ENCODE measurements at regions not wholly inside any gene's neighbourhood (a gene's known extent, or its start where the extent isn't known, plus 50 kb on each side); places are given as distances from the start of the nearest gene placed in this dataset.

DNA sequence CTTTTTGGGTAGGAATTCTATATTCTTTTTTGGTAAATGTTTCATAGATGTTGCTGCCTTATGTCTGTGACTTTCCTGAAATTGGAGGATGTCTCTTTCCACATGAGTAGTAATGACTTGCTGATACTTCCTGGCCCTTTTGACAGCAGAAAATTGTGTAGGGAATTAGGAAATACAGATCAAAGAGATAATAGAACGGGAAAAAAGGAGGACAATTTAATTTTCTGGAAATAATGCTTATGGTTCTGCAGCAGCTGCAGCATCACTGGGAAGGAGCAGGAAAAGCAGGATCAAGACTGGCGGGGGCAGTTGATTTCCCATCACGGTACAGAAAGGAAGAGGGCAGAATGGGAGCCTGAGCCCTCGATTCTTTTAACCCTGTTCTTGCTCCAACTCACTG, 68.8 kb upstream of the PZP start:
- H3K4me3 ChIP-seq: no peak overlapping the region
- DNase-seq: no peak
- TF ChIP-seq, protein P1, sequence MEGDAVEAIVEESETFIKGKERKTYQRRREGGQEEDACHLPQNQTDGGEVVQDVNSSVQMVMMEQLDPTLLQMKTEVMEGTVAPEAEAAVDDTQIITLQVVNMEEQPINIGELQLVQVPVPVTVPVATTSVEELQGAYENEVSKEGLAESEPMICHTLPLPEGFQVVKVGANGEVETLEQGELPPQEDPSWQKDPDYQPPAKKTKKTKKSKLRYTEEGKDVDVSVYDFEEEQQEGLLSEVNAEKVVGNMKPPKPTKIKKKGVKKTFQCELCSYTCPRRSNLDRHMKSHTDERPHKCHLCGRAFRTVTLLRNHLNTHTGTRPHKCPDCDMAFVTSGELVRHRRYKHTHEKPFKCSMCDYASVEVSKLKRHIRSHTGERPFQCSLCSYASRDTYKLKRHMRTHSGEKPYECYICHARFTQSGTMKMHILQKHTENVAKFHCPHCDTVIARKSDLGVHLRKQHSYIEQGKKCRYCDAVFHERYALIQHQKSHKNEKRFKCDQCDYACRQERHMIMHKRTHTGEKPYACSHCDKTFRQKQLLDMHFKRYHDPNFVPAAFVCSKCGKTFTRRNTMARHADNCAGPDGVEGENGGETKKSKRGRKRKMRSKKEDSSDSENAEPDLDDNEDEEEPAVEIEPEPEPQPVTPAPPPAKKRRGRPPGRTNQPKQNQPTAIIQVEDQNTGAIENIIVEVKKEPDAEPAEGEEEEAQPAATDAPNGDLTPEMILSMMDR (IDR thresholded peaks at IDR 0.05): no peak
- intact Hi-C loops (cut with DNase I): no loop called here
- no peaks in the 10 kb centered on the region for H3K4me1 ChIP-seq
- H3K27ac ChIP-seq: no peak overlapping the region
- H3K36me3 ChIP-seq: no peaks in the 10 kb centered on the region
- no peaks in the 10 kb centered on the region for H3K9me3 ChIP-seq
- no peak for ATAC-seq
- H3K27me3 ChIP-seq: peaks cover 0 to 8% (median 0%) of the 10 kb centered on the region in 4 donors
- 50 to 52% methylated on average over 4 of the region's 4 CpGs for WGBS, 2 donors
- no peak for FAIRE-seq

GRCh38 chr12:9273276-9273675, 65.1 kb upstream of the PZP start:
- intact Hi-C loops (cut with DNase I): no loop called here

DNA sequence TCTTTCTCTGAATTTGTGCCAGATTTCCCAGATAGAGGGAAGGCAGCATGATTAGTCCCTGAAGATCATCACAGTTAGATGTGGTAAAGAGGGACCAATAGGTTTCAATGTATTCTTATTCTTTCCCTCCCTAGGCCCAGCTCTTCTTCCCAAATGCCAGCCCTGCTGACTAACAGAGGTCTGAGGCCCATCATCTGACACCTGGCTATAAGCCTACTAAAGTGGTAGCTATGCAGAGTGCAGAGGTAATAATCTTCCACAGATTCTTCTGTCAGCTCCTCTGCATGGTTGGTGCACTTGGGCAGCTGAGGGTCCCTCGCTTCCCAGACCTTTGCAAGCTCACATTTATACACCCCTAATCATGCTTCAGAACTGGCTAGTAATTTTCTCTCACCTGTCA, 63.7 kb upstream of the PZP start:
- TF ChIP-seq, protein P1 (IDR thresholded peaks at IDR 0.05): no peak
- Histone ChIP-seq H3K27ac (no peak overlapping the region), H3K36me3 (no peaks in the 10 kb centered on the region), H3K27me3 (no peaks in the 10 kb centered on the region), H3K4me3 (no peak overlapping the region), H3K9me3 (no peaks in the 10 kb centered on the region), H3K4me1 (no peaks in the 10 kb centered on the region)
- intact Hi-C loops (cut with DNase I): no loop called here
- 75 to 94% methylated on average over 1 of the region's 1 CpG for WGBS, 2 donors
- DNase-seq: no peak
- ATAC-seq: no peak
- FAIRE-seq: no peak

More at GRCh38 chr12:9273276-9273675, 65.1 kb upstream of the PZP start:
- 66 to 76% methylated on average over 3 of the region's 3 CpGs for WGBS, 2 donors
- TF ChIP-seq, protein P1 (IDR thresholded peaks at IDR 0.05): no peak
- FAIRE-seq: no peak
- Histone ChIP-seq H3K27ac (no peak overlapping the region), H3K4me3 (no peak overlapping the region), H3K9me3 (no peaks in the 10 kb centered on the region), H3K4me1 (no peaks in the 10 kb centered on the region), H3K27me3 (peaks cover 0 to under 1% (median 0%) of the 10 kb centered on the region in 4 donors), H3K36me3 (no peaks in the 10 kb centered on the region)
- ATAC-seq: no peak
- DNase-seq: no peak

DNA sequence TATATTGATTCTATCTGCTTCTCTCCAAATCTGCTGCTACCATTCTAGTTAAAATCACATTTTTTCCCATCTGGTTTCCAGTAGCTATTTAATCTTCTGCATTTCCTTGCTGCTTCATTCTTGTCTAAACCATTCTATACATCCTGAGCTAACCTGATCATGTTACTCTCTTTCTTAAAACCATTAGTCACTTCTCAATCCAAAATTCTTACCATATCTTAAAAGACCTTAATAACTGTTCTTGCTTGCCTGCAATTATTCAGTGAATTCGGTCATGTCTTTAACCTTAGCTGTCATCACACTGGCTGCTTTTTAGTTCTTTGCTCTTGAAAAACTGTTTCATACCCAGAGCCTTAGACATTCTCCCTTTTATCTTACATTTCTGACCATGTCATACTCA, 56.4 kb upstream of the PZP start:
- Histone ChIP-seq H3K27ac (no peak overlapping the region), H3K4me1 (no peaks in the 10 kb centered on the region), H3K9me3 (no peaks in the 10 kb centered on the region), H3K36me3 (no peaks in the 10 kb centered on the region), H3K27me3 (no peaks in the 10 kb centered on the region), H3K4me3 (no peak overlapping the region)
- no peak for DNase-seq
- TF ChIP-seq, protein P1 (IDR thresholded peaks at IDR 0.05): no peak
- no peak for FAIRE-seq
- intact Hi-C loops (cut with DNase I): no loop called here
- no peak for ATAC-seq
- WGBS, 2 donors: 48 to 54% methylated on average over 1 of the region's 1 CpG

- TF ChIP-seq, protein P1 (IDR thresholded peaks at IDR 0.05): no peak
- ATAC-seq: no peak
- Histone ChIP-seq H3K36me3 (no peaks in the 10 kb centered on the region), H3K4me3 (no peak overlapping the region), H3K4me1 (no peaks in the 10 kb centered on the region), H3K27ac (no peak overlapping the region), H3K9me3 (no peaks in the 10 kb centered on the region), H3K27me3 (no peaks in the 10 kb centered on the region)
- intact Hi-C loops (cut with DNase I): no loop called here
- no peak for DNase-seq
- no peak for FAIRE-seq
These were observed 52.7 kb upstream of the PZP start for GRCh38 chr12:9260931-9261330.

All from pancreas (tissue), 10 donors.